T-helper 2 cell treated with Interferon-gamma antibody and Interleukin-4, amounts not matched to agents 5 μg/mL and 100 μg/mL, for 36 hours (primary cell): ENCODE measurements at regions not wholly inside any gene's neighbourhood (a gene's known extent, or its start where the extent isn't known, plus 50 kb on each side); places are given as distances from the start of the nearest gene placed in this dataset.

Experiments used
- DNase-seq: peaks from one replicate; pipeline ENCODE4 v3.0.0; 2021; ENCODE audit warnings: low spot score
- H3K27ac Mint-ChIP-seq: one replicate; pipeline ENCODE4 v1.8.0; 2021; ENCODE audit warnings: mild to moderate bottlenecking, mixed read lengths
- H3K27me3 Mint-ChIP-seq: one replicate; pipeline ENCODE4 v1.8.0; 2021; ENCODE audit warnings: low read depth, mixed read lengths
- H3K36me3 Mint-ChIP-seq: one replicate; pipeline ENCODE4 v1.8.0; 2021; ENCODE audit warnings: low read depth, mixed read lengths
- H3K4me1 Mint-ChIP-seq: one replicate; pipeline ENCODE4 v1.8.0; 2021; ENCODE audit warnings: low read depth, mixed read lengths
- H3K4me3 Mint-ChIP-seq: one replicate; pipeline ENCODE4 v1.8.0; 2022; ENCODE audit warnings: mild to moderate bottlenecking, moderate library complexity, mixed read lengths
- H3K9me3 Mint-ChIP-seq: one replicate; pipeline ENCODE4 v1.8.0; 2021; ENCODE audit warnings: mixed read lengths

GRCh38 chr7:25850735-25851134 is 301.3 kb upstream of the NFE2L3 start:
- DNase-seq: no peak
- Mint-ChIP-seq H3K36me3 (peaks cover 4% of the 10 kb centered on the region), H3K4me3 (no peak overlapping the region), H3K4me1 (peaks cover 22% of the 10 kb centered on the region), H3K27ac (no peak overlapping the region), H3K9me3 (no peaks in the 10 kb centered on the region), H3K27me3 (peaks cover 57% of the 10 kb centered on the region)

DNA sequence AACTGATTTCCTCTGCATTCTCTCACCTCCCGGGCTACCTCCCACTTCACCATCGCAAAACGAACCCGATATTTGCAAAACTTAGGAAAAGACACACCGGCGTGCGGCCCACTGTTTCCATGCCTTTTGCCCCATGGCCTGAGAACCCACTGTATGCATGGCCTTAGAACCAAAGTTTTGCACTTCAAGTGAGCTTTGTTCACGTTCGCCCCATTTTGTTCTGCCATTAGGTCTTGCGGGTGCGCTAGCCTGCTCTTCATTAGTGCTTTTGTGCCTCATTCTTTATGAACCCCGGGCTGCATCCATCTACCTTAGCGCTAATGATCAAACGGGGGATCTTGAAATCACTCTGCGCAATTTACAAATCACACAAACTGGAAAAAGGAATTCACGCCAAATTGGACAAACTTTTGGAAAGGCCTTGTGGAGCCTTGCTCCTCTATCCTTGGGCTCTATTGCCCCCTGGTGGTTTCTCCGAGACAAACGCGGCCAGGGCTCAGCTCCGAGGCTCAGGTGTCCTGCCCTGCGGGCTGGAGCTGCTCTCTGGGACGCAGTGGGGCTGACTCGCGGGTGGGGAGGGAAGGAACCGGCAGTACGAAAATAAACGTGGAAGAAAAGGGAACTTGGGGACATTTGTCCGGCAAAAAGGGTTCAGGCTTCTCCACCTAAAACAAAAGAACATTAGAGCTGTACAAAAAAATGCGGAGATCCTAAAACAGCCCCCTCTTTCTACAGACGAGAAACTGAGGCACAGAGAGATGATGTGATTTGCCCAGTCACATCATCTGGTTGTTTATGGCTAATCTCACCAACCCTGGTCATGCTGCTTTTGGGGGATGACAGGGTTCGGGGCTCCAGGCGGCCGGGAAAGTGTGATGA is 300.4 kb upstream of the NFE2L3 start:
- Mint-ChIP-seq H3K27ac (peak overlapping the region; percentile 83), H3K4me1 (peaks cover 22% of the 10 kb centered on the region), H3K9me3 (no peaks in the 10 kb centered on the region), H3K27me3 (peaks cover 56% of the 10 kb centered on the region), H3K36me3 (peaks cover 4% of the 10 kb centered on the region), H3K4me3 (peak overlapping the region; percentile 76)
- peak; percentile 72 for DNase-seq

DNA sequence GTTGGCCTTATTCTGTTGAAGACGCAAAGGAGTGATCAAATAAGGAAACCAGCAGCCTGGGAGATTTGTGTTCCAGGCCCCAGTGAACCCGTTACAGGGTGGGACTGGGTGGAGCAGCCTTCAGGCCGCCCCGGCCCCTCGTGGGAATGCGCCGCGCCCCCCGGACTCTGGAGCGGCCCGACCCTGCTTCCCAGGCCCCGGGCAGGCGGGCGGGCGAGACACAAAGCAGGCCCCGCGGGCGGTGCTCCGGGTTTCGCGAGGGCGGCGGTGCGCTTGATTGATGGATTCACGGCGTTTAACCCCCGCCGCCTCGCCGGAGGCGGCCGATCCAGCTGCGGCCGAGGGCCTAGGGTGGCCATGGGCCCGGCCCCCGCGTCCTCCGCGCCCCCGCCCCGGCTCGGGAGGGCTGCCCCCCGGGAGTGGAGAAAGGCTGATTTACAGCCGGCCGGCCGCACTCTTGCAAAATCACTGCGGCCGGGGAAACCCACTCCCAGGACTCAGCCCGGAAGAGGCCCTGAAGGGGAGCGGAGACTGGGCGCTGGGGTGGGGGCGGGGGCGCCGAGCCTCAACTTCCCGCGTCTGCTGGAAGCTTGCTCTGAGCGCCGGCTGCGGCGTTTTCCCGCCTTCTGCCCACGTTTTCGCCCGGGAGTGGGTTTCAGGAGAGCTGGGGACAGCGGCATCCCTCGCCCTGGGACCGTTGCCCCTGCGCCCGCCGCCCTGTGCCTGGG is 299.6 kb upstream of the NFE2L3 start:
- Mint-ChIP-seq H3K9me3 (no peaks in the 10 kb centered on the region), H3K4me1 (peaks cover 22% of the 10 kb centered on the region), H3K27ac (no peak overlapping the region), H3K36me3 (peaks cover 4% of the 10 kb centered on the region), H3K4me3 (peak overlapping the region; percentile 76), H3K27me3 (peaks cover 50% of the 10 kb centered on the region)
- peak; percentile 32 for DNase-seq

- H3K27ac Mint-ChIP-seq: no peak overlapping the region
- H3K36me3 Mint-ChIP-seq: peaks cover 4% of the 10 kb centered on the region
- peaks cover 45% of the 10 kb centered on the region for H3K27me3 Mint-ChIP-seq
- no peak for DNase-seq
- peaks cover 22% of the 10 kb centered on the region for H3K4me1 Mint-ChIP-seq
- peak overlapping the region; percentile 70 for H3K4me3 Mint-ChIP-seq
- no peaks in the 10 kb centered on the region for H3K9me3 Mint-ChIP-seq
Observed at GRCh38 chr7:25852939-25853271, 299.1 kb upstream of the NFE2L3 start.

DNA sequence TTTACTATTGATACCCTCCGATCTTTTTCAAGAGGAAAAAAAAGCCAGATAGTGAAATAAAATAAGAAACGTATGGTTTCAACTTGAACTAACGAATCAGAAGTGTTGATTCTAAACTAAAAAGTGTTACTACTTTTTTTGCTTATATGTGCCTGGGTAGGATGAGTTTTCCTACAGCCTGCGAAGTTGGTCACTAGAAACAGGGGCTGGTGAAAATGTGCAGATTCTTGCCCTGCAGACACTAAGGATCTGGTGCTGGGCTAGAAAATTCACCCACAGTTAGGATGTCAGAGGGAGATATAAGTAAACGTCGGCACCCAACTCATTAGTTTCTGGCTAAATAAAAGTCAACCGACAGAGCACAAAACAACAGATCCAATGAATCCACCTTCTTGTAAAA is 298.7 kb upstream of the NFE2L3 start:
- Mint-ChIP-seq H3K27ac (no peak overlapping the region), H3K36me3 (peaks cover 4% of the 10 kb centered on the region), H3K27me3 (peaks cover 43% of the 10 kb centered on the region), H3K4me1 (peaks cover 22% of the 10 kb centered on the region), H3K9me3 (no peaks in the 10 kb centered on the region), H3K4me3 (peak overlapping the region; percentile 70)
- DNase-seq: no peak

DNA sequence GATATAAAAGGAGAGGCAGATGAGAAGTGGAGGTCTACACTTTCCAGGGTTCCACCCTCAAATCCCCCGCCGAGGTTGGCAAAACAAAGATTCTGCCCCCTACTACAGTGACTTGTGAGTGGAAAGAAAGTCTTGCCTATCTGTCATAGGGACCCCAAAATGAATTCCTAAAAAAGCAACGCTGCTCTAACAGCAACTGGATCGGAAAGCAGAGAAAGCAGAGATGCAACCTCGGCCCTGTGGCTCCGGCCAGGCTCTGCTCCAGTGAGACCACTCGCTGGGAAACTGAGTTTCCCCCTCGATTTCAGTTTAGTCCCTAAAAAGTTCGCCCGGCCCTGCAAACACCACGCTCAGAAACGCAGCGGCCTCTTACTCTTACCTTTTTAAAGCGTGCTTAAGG is 297.9 kb upstream of the NFE2L3 start:
- Mint-ChIP-seq H3K36me3 (peaks cover 4% of the 10 kb centered on the region), H3K4me1 (peaks cover 28% of the 10 kb centered on the region), H3K27ac (peak overlapping the region; percentile 17), H3K9me3 (no peaks in the 10 kb centered on the region), H3K4me3 (peak overlapping the region; percentile 35), H3K27me3 (peaks cover 43% of the 10 kb centered on the region)
- no peak for DNase-seq

GRCh38 chr7:25854608-25855497 is 297.1 kb upstream of the NFE2L3 start:
- Mint-ChIP-seq H3K4me1 (peaks cover 36% of the 10 kb centered on the region), H3K27ac (peak overlapping the region; percentile 71), H3K36me3 (peaks cover 9% of the 10 kb centered on the region), H3K4me3 (peak overlapping the region; percentile 75), H3K9me3 (no peaks in the 10 kb centered on the region), H3K27me3 (peaks cover 43% of the 10 kb centered on the region)
- DNase-seq: peak; percentile 74

- Mint-ChIP-seq H3K4me3 (no peak overlapping the region), H3K9me3 (no peaks in the 10 kb centered on the region), H3K27me3 (peaks cover 42% of the 10 kb centered on the region)
Observed at GRCh38 chr7:25855854-25856782, 295.9 kb upstream of the NFE2L3 start.

GRCh38 chr7:25857376-25858067 is 294.5 kb upstream of the NFE2L3 start:
- no peaks in the 10 kb centered on the region for H3K9me3 Mint-ChIP-seq
- no peak for DNase-seq
- H3K27me3 Mint-ChIP-seq: peaks cover 35% of the 10 kb centered on the region
- H3K27ac Mint-ChIP-seq: no peak overlapping the region
- peaks cover 47% of the 10 kb centered on the region for H3K4me1 Mint-ChIP-seq
- peaks cover 9% of the 10 kb centered on the region for H3K36me3 Mint-ChIP-seq
- no peak overlapping the region for H3K4me3 Mint-ChIP-seq

More at GRCh38 chr7:25855854-25856782, 295.9 kb upstream of the NFE2L3 start:
- Mint-ChIP-seq H3K4me1 (peaks cover 42% of the 10 kb centered on the region), H3K36me3 (peaks cover 11% of the 10 kb centered on the region), H3K27ac (no peak overlapping the region)
- peak; percentile 9 for DNase-seq

DNA sequence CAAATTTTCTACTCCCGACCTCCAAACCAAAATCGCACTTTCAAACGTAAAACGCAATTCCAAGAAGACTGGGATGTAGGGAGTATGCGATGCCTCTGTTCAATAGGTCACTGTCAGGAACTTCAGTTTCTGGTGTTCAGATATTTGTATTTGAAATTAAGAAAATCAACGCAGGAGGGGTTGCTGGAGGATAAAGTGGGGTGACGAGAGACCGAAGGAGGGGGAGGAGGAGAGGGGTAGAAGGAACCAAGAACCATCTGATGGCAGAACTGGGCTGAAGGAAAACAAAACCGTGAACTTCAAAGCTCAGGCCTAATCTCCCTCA is 293.8 kb upstream of the NFE2L3 start:
- DNase-seq: no peak
- H3K9me3 Mint-ChIP-seq: no peaks in the 10 kb centered on the region
- peaks cover 49% of the 10 kb centered on the region for H3K4me1 Mint-ChIP-seq
- H3K27ac Mint-ChIP-seq: no peak overlapping the region
- peaks cover 37% of the 10 kb centered on the region for H3K27me3 Mint-ChIP-seq
- H3K4me3 Mint-ChIP-seq: no peak overlapping the region
- peaks cover 9% of the 10 kb centered on the region for H3K36me3 Mint-ChIP-seq

GRCh38 chr7:25858525-25859411 is 293.2 kb upstream of the NFE2L3 start:
- Mint-ChIP-seq H3K27ac (peak overlapping the region; percentile 84), H3K9me3 (no peaks in the 10 kb centered on the region), H3K4me1 (peaks cover 44% of the 10 kb centered on the region), H3K36me3 (peaks cover 9% of the 10 kb centered on the region), H3K27me3 (peaks cover 37% of the 10 kb centered on the region), H3K4me3 (no peak overlapping the region)
- peak; percentile 20 for DNase-seq
